HEK293 (cell line): ENCODE measurements at regions not wholly inside any gene's neighbourhood (a gene's known extent, or its start where the extent isn't known, plus 50 kb on each side); places are given as distances from the start of the nearest gene placed in this dataset.

Experiments used
- CTCF ChIA-PET: fragments of 350-600 bp; formaldehyde crosslinking; extraction: SDS; loops from one replicate; lab custom pipeline; 2021; ENCODE audit warnings: antibody characterized with exemption; lab: Yijun Ruan, JAX
- POLR2A ChIA-PET: fragments of 300-600 bp; formaldehyde crosslinking; extraction: SDS; loops from one replicate; lab custom pipeline; 2020; ENCODE audit warnings: antibody characterized with exemption, inconsistent platforms; lab: Yijun Ruan, JAX
- H3K27ac ChIP-seq: fragments of 200-500 bp; sonication (Bioruptor generic); 2 replicates; pipeline ENCODE4 v1.5.1; 2014; ENCODE audit warnings: low read depth, low read length, control low read depth, inconsistent platforms; ENCODE audit errors: extremely low read depth
- H3K36me3 ChIP-seq, 2 experiments: fragments of 200-500 bp in 1 of 2; sonication (Bioruptor generic) in 1 of 2; 1 replicate in 1 of 2; 2 replicates in 1 of 2; pipeline ENCODE4 v1.5.1; 2014 to 2017; ENCODE audit warnings: inconsistent platforms in 2 of 2, low read length in 2 of 2; ENCODE audit not compliant: control insufficient read depth in 2 of 2, insufficient read depth in 1 of 2
- H3K4me1 ChIP-seq: fragments of 200-500 bp; sonication (Bioruptor generic); 2 replicates; pipeline ENCODE4 v1.5.1; 2014; ENCODE audit warnings: mild to moderate bottlenecking, low read length, inconsistent platforms; ENCODE audit not compliant: control insufficient read depth, insufficient read depth
- H3K4me3 ChIP-seq: 2 replicates; pipeline ENCODE4 v1.5.1; 2011; ENCODE audit warnings: low read depth, mild to moderate bottlenecking, control low read depth, low read length, moderate library complexity
- H3K9me3 ChIP-seq: fragments of 200-500 bp; sonication (Bioruptor generic); 2 replicates; pipeline ENCODE4 v1.5.1; 2014; ENCODE audit warnings: low read depth, low read length, inconsistent platforms; ENCODE audit not compliant: control insufficient read depth, insufficient read depth
- CTCF ChIP-seq: fragments of 450-650 bp; formaldehyde crosslinking; IDR thresholded peaks from 2 replicates; pipeline ENCODE4 v1.5.1; 2016; ENCODE audit warnings: missing biosample characterization, missing genetic modification characterization
- GFI1B ChIP-seq: fragments of 450-650 bp; formaldehyde crosslinking; IDR thresholded peaks from 2 replicates; pipeline ENCODE4 v1.5.1; 2016; ENCODE audit warnings: missing biosample characterization, missing genetic modification characterization
- HOXD13 ChIP-seq: sonication (generic); formaldehyde crosslinking; IDR thresholded peaks from 2 replicates; pipeline ENCODE4 v1.8.0; 2022; ENCODE audit warnings: missing genetic modification reagents, borderline replicate concordance
- PRDM10 ChIP-seq: fragments of 450-650 bp; formaldehyde crosslinking; IDR thresholded peaks from 2 replicates; pipeline ENCODE4 v1.5.1; 2016; ENCODE audit warnings: missing biosample characterization, missing genetic modification characterization
- PRDM2 ChIP-seq: fragments of 450-650 bp; formaldehyde crosslinking; IDR thresholded peaks from 2 replicates; pipeline ENCODE4 v1.5.1; 2016; ENCODE audit warnings: missing biosample characterization, missing genetic modification characterization, borderline replicate concordance
- YY1 ChIP-seq: fragments of 450-650 bp; formaldehyde crosslinking; IDR thresholded peaks from 2 replicates; pipeline ENCODE4 v1.5.1; 2018; ENCODE audit warnings: missing biosample characterization, missing genetic modification characterization
- ZBTB26 ChIP-seq: fragments of 450-650 bp; formaldehyde crosslinking; optimal IDR thresholded peaks from 2 replicates; pipeline ENCODE3; 2016; ENCODE audit warnings: missing biosample characterization, mild to moderate bottlenecking, missing genetic modification characterization
- ZFP41 ChIP-seq: fragments of 450-650 bp; formaldehyde crosslinking; IDR thresholded peaks from 2 replicates; pipeline ENCODE4 v1.5.1; 2016; ENCODE audit warnings: missing biosample characterization, missing genetic modification characterization, borderline replicate concordance
- ZNF112 ChIP-seq: fragments of 450-650 bp; formaldehyde crosslinking; IDR thresholded peaks from 2 replicates; pipeline ENCODE4 v1.5.0; 2017; ENCODE audit warnings: missing biosample characterization, missing genetic modification characterization
- ZNF157 ChIP-seq: fragments of 450-650 bp; formaldehyde crosslinking; IDR thresholded peaks from 2 replicates; pipeline ENCODE4 v1.5.1; 2016; ENCODE audit warnings: missing biosample characterization, missing genetic modification characterization
- ZNF169 ChIP-seq: fragments of 450-650 bp; formaldehyde crosslinking; IDR thresholded peaks from 2 replicates; pipeline ENCODE4 v1.5.1; 2016; ENCODE audit warnings: missing biosample characterization, missing genetic modification characterization
- ZNF18 ChIP-seq: fragments of 450-650 bp; formaldehyde crosslinking; IDR thresholded peaks from 2 replicates; pipeline ENCODE4 v1.5.1; 2016; ENCODE audit warnings: missing biosample characterization, missing genetic modification characterization
- ZNF366 ChIP-seq: fragments of 450-650 bp; formaldehyde crosslinking; conservative IDR thresholded peaks from 2 replicates; pipeline ENCODE4 v1.5.1; 2016; ENCODE audit warnings: missing biosample characterization, missing genetic modification characterization
- ZNF398 ChIP-seq: fragments of 450-650 bp; formaldehyde crosslinking; IDR thresholded peaks from 2 replicates; pipeline ENCODE4 v1.5.1; 2017; ENCODE audit warnings: missing biosample characterization, missing genetic modification characterization
- ZNF514 ChIP-seq: fragments of 450-650 bp; formaldehyde crosslinking; IDR thresholded peaks from 2 replicates; pipeline ENCODE4 v1.5.1; 2016; ENCODE audit warnings: missing biosample characterization, missing genetic modification characterization
- ZNF530 ChIP-seq: fragments of 450-650 bp; formaldehyde crosslinking; IDR thresholded peaks from 2 replicates; pipeline ENCODE4 v1.5.1; 2016; ENCODE audit warnings: low read depth, missing biosample characterization, missing genetic modification characterization
- ZNF629 ChIP-seq: fragments of 450-650 bp; formaldehyde crosslinking; IDR thresholded peaks from 2 replicates; pipeline ENCODE4 v1.5.1; 2017; ENCODE audit warnings: missing biosample characterization, missing genetic modification characterization
- ZNF660 ChIP-seq: fragments of 450-650 bp; IDR thresholded peaks from 2 replicates; pipeline ENCODE4 v1.5.1; 2018; ENCODE audit warnings: missing biosample characterization, mild to moderate bottlenecking, missing genetic modification characterization
- ZNF664 ChIP-seq: fragments of 450-650 bp; formaldehyde crosslinking; IDR thresholded peaks from 2 replicates; pipeline ENCODE4 v1.5.1; 2016; ENCODE audit warnings: missing biosample characterization, missing genetic modification characterization
- ZSCAN4 ChIP-seq: fragments of 450-650 bp; formaldehyde crosslinking; IDR thresholded peaks from 2 replicates; pipeline ENCODE4 v1.5.1; 2017; ENCODE audit warnings: missing biosample characterization, missing genetic modification characterization

- TF ChIP-seq ZNF398 (tag by site-specific recombination), result no peak
- TF ChIP-seq ZNF664 (tag by site-specific recombination), result no peak
- no peak for TF ChIP-seq ZSCAN4 (tag by site-specific recombination)
- no peak for TF ChIP-seq YY1 (tag by site-specific recombination)
- TF ChIP-seq ZNF157 (tag by site-specific recombination), result no peak
- no peak for TF ChIP-seq ZNF169 (tag by site-specific recombination)
- no peak for TF ChIP-seq PRDM2 (tag by site-specific recombination)
- no peak for TF ChIP-seq ZNF514 (tag by site-specific recombination)
Measured at GRCh38 chr3:176005564-176005963, 1146.4 kb downstream of the NAALADL2 start (continued).

GRCh38 chr3:175989161-175989560 lies 1130.0 kb downstream of the NAALADL2 start:
- H3K36me3 ChIP-seq, result no peaks in the 10 kb centered on the region
- no peak overlapping the region for H3K4me3 ChIP-seq
- POLR2A ChIA-PET, result no interaction called here
- H3K4me1 ChIP-seq, result no peaks in the 10 kb centered on the region
- CTCF ChIA-PET, result no interaction called here
- H3K27ac ChIP-seq, result no peak overlapping the region
- no peaks in the 10 kb centered on the region for H3K9me3 ChIP-seq
- TF ChIP-seq GFI1B (tag by site-specific recombination) (no peak), ZNF18 (no peak), ZFP41 (no peak), HOXD13 (CRISPR knock-in tag) (no peak), PRDM10 (tag by site-specific recombination) (no peak), ZNF629 (tag by site-specific recombination) (no peak), ZNF530 (tag by site-specific recombination) (no peak), CTCF (tag by site-specific recombination) (no peak), ZNF112 (no peak), ZBTB26 (no peak), ZNF660 (tag by site-specific recombination) (no peak), ZNF366 (tag by site-specific recombination) (no peak)
